ENCODE measurements at regions not wholly inside any gene's neighbourhood (a gene's known extent, or its start where the extent isn't known, plus 50 kb on each side); places are given as distances from the start of the nearest gene placed in this dataset.

DNA sequence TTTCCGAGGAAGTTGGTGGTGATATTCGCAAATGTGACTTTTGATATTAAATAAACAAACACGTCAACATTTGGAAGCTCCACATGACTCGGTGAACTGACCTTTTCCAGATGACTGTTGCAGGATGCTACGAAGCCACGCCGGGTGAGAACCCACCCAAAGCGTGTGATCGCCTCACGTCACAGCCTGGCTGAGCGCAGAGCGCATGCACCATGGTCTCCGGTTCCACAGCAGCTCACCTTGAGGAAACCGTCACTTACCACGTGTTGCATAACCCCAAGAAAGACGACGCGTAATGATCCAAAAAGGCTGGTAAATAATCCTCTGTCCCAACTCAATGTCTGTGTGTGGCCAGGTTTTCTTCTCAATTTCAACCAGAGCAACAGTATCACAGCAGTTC, 64.5 kb upstream of the CTDP1 start:
- H3K4me1 ChIP-seq, result peaks cover 0 to 18% of the 10 kb centered on the region in 2 donors
- H3K27me3 ChIP-seq, result no peaks in the 10 kb centered on the region
- TF ChIP-seq, protein P1, sequence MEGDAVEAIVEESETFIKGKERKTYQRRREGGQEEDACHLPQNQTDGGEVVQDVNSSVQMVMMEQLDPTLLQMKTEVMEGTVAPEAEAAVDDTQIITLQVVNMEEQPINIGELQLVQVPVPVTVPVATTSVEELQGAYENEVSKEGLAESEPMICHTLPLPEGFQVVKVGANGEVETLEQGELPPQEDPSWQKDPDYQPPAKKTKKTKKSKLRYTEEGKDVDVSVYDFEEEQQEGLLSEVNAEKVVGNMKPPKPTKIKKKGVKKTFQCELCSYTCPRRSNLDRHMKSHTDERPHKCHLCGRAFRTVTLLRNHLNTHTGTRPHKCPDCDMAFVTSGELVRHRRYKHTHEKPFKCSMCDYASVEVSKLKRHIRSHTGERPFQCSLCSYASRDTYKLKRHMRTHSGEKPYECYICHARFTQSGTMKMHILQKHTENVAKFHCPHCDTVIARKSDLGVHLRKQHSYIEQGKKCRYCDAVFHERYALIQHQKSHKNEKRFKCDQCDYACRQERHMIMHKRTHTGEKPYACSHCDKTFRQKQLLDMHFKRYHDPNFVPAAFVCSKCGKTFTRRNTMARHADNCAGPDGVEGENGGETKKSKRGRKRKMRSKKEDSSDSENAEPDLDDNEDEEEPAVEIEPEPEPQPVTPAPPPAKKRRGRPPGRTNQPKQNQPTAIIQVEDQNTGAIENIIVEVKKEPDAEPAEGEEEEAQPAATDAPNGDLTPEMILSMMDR (IDR thresholded peaks at IDR 0.05), result no peak
- no peak overlapping the region for H3K4me3 ChIP-seq
- H3K36me3 ChIP-seq, result no peaks in the 10 kb centered on the region
- H3K27ac ChIP-seq, result no peak overlapping the region
- DNase-seq (ENCODE audit: low spot score), result no peak
- no peaks in the 10 kb centered on the region for H3K9me3 ChIP-seq

DNA sequence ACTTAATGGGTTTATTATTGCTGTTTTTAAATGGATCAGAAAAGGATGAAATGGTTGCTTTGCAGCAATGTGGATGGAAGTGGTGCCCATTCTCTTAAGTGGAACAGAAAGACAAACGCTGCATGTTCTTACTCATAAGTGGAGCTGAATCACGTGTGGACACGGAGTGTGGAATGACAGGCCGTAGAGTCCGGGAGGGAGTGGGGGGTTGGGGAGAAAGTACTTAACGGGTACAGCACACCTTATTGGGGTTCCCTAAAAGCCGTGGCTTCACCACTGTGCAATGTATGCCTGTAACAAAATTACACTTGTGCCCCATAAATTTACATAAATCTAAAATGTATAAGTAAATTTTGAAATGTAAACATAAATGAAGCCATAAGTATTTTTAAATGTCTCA, 64.0 kb upstream of the CTDP1 start:
- H3K4me1 ChIP-seq, result peaks cover 0 to 15% of the 10 kb centered on the region in 2 donors
- H3K27ac ChIP-seq, result no peak overlapping the region
- DNase-seq (ENCODE audit: low spot score), result no peak
- no peaks in the 10 kb centered on the region for H3K36me3 ChIP-seq
- TF ChIP-seq, protein P1 (IDR thresholded peaks at IDR 0.05), result no peak
- no peaks in the 10 kb centered on the region for H3K27me3 ChIP-seq
- H3K9me3 ChIP-seq, result no peaks in the 10 kb centered on the region
- no peak overlapping the region for H3K4me3 ChIP-seq

DNA sequence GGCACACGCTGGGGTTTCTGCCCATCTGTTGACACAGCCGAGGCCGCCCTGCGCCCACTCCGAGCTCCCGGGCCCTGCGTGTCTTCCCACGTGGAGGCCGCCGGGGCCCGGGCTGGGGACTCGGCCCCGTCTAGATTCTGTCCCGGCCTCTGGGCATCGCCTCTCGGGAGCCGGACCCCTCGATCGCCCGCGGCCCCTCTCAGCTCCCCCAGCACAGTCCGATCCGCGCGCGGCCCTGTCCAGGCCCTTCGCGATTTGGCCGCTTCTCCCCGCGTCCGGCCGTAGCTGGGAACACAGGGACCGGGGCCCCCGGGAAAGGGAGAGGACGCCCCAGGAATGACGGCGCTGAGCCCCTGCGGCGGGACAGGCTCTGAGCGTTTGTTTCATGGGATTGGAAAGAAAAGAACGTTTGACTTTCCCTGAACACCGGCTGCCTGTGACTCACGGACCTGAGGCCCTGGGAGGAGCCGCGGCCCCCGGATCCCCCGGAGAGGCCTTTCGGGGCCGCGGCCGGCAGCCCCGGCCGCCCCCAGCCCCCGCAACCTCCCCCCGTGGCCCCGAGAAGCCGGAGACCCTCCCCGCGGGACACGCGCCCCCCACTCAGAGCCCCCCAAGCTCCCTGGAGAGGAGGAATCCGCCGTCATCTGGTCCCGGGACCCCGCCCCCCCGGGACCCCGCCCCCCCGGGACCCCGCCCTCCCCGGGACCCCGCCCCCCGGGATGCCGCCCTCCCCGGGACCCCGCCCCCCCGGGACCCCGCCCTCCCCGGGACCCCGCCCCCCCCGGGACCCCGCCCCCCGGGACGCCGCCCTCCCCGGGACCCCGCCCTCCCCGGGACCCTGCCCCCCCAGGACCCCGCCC, 62.7 kb upstream of the CTDP1 start:
- no peak for DNase-seq (ENCODE audit: low spot score)
- TF ChIP-seq, protein P1 (IDR thresholded peaks at IDR 0.05), result no peak
- Histone ChIP-seq H3K4me1 (peaks cover 0 to 5% of the 10 kb centered on the region in 2 donors), H3K4me3 (peak overlapping the region in 1 of 2 donors; percentile 53), H3K27ac (peak overlapping the region in 1 of 2 donors; percentile 45), H3K27me3 (no peaks in the 10 kb centered on the region), H3K36me3 (no peaks in the 10 kb centered on the region), H3K9me3 (no peaks in the 10 kb centered on the region)

DNA sequence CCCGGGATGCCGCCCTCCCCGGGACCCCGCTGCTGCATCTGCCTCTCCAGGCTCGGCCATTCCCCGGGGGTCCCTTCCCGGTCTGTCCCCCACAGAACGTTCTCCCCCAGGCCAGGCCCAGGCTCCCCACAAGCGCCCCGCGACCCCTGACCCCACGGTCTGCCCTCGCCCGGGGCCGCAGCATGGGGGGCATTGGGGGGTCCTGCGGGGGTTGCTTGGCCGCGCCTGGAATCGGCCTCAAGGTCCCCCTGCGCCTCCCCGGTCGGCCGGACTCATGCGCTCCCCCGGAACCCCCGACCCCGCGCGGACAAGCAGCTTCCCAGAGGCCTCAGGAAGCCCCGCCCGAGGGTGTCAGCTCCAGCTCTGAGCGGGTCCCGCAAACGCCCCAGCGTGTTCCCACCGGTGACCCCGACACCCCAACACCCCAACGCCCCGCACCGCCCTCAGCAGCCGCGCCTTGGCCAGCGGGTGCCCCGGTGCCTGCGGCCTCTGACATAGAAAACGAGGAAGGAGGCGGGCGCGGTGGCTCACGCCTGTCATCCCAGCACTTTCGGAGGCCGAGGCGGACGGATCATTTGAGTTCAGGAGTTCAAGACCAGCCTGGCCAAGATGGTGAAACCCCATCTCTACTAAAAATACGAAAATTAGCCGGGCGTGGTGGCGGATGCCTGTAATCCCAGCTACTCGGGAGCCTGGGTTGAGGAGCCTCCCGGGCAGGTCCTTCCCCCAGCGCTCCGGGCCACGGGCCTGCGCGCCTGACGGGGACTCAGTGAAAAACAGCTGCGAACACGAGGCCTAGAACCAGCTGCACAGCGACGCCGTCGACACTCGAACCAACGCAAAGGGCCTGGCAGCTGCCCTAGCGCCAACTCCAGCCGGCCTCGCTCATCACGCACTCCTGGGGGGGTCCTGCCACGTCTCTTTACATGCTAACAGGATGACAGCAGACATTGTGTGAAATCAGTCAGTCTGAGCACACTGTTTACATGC, 61.8 kb upstream of the CTDP1 start:
- Histone ChIP-seq H3K9me3 (no peaks in the 10 kb centered on the region), H3K36me3 (no peaks in the 10 kb centered on the region), H3K27ac (no peak overlapping the region), H3K4me3 (no peak overlapping the region), H3K4me1 (peaks cover 0 to 5% of the 10 kb centered on the region in 2 donors), H3K27me3 (no peaks in the 10 kb centered on the region)
- TF ChIP-seq, protein P1 (IDR thresholded peaks at IDR 0.05), result no peak
- no peak for DNase-seq (ENCODE audit: low spot score)

DNA sequence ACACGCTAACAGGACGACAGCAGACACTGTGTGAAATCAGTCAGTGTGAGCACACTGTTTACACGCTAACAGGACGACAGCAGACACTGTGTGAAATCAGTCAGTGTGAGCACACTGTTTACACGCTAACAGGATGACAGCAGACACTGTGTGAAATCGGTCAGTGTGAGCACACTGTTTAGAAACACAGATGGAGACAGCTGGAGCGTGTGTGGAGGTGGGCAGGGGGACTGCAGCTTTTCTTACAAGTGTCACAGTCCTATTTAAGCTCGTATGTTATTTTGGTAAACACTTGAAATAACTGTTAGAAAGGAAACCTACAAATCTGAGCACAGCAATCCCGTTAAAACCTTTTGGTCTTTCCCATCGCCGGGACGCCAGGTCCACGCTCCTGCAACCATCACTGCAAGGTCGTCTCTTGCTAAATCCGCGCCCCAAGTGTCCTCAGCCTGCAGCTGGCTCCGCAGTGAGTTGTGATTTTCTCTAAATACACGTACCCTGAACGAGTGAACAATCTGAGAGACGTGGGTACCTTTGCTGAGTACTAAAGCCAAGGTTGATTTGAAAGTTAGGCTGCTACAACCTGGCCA, 58.9 kb upstream of the CTDP1 start:
- H3K9me3 ChIP-seq, result no peaks in the 10 kb centered on the region
- H3K4me1 ChIP-seq, result peaks cover 0 to 5% of the 10 kb centered on the region in 2 donors
- TF ChIP-seq, protein P1 (IDR thresholded peaks at IDR 0.05), result no peak
- no peaks in the 10 kb centered on the region for H3K27me3 ChIP-seq
- H3K27ac ChIP-seq, result no peak overlapping the region
- no peak for DNase-seq (ENCODE audit: low spot score)
- no peaks in the 10 kb centered on the region for H3K36me3 ChIP-seq
- no peak overlapping the region for H3K4me3 ChIP-seq
